Ishikawa (cell line): ENCODE measurements at regions not wholly inside any gene's neighbourhood (a gene's known extent, or its start where the extent isn't known, plus 50 kb on each side); places are given as distances from the start of the nearest gene placed in this dataset.

ENCODE experiments used
- CREB1 ChIP-seq: IDR thresholded peaks from 2 replicates; pipeline ENCODE4 v1.6.1; 2012; ENCODE audit warnings: low read depth
- EP300 ChIP-seq: IDR thresholded peaks from 2 replicates; pipeline ENCODE4 v1.6.1; 2012; ENCODE audit warnings: borderline replicate concordance
- RAD21 ChIP-seq: IDR thresholded peaks from 2 replicates; pipeline ENCODE4 v1.6.1; 2012; ENCODE audit warnings: low read depth
- TCF12 ChIP-seq: IDR thresholded peaks from 2 replicates; pipeline ENCODE4 v1.6.1; 2012; ENCODE audit warnings: low read depth
- ZBTB7A ChIP-seq: IDR thresholded peaks from 2 replicates; pipeline ENCODE4 v1.6.1; 2012; ENCODE audit warnings: low read depth

DNA sequence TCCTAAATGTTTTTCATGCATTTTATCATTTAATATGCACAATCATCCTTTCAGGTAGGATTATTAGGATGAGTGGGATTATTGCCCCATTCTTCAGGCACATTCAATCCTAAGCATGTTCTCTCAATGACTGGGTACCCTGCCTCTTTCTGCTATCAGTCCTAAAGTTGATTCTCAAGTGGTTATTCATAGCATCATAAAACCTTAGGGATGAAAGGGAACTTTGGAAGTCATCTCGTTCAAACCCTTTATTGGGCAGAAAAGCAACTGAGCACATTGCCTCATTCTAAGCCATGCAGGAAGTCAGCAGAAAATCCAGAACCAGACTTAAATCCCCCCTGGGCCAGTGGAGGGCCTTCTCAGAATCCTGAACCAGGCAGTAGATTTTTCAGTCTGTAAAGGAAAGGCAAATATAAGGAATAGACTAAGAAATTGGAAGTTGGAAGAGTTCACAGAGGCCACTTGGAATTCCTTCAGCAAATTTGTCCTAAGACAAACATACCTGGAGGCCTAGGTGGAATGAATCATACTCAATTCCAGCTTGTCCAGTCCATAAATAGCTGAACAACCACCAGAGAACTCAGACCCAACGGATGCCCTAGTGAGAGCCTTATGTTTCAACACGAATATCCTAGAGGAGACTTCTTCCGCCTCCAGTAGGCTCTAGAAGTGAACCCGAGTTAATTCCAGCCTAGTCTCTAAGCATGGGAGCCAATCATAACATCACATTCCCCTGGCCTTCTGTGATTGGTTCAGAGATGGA is 62.7 kb downstream of the IRX6 start:
- TF ChIP-seq RAD21 (no peak), ZBTB7A (no peak), TCF12 (no peak), EP300 (no peak), CREB1 (no peak)
